GM23338 (cell line): ENCODE measurements at regions not wholly inside any gene's neighbourhood (a gene's known extent, or its start where the extent isn't known, plus 50 kb on each side); places are given as distances from the start of the nearest gene placed in this dataset.

Experiments used
- CREB1 ChIP-seq: fragments of 250-450 bp; sonication (Bioruptor Pico); IDR thresholded peaks from 2 replicates; pipeline ENCODE4 v1.5.0; 2020; ENCODE audit warnings: low read depth, mild to moderate bottlenecking, moderate library complexity
- CTCF ChIP-seq, 2 experiments: fragments of 200-600 bp in 1 of 2; sonication (generic) in 1 of 2; conservative IDR thresholded peaks; 2 replicates each; pipeline versions ENCODE4 v1.5.1 to v1.6.1; 2016 to 2017; ENCODE audit warnings: antibody characterized with exemption in 2 of 2, low read depth in 2 of 2, mild to moderate bottlenecking in 2 of 2, moderate library complexity in 1 of 2
- ETS1 ChIP-seq: IDR thresholded peaks from 2 replicates; pipeline ENCODE4 v1.6.1; 2016; ENCODE audit warnings: antibody characterized with exemption
- JUNB ChIP-seq: IDR thresholded peaks from one replicate; pipeline ENCODE4 v1.6.1; 2016; ENCODE audit warnings: antibody characterized with exemption; ENCODE audit not compliant: unreplicated experiment
- NANOG ChIP-seq: IDR thresholded peaks from 2 replicates; pipeline ENCODE4 v1.6.1; 2016; ENCODE audit warnings: antibody characterized with exemption, borderline replicate concordance
- POLR2AphosphoS5 ChIP-seq: IDR thresholded peaks from 2 replicates; pipeline ENCODE4 v1.6.1; 2016; ENCODE audit warnings: antibody characterized with exemption, low read depth
- ZNF114 ChIP-seq: fragments of 250-450 bp; sonication (Bioruptor Pico); IDR thresholded peaks from 2 replicates; pipeline ENCODE4 v1.5.0; 2020; ENCODE audit warnings: mild to moderate bottlenecking, moderate library complexity
- ZNF462 ChIP-seq: fragments of 250-450 bp; sonication (Bioruptor Pico); IDR thresholded peaks from 2 replicates; pipeline ENCODE4 v1.5.0; 2020; ENCODE audit warnings: mild to moderate bottlenecking, moderate library complexity

GRCh38 chr2:105515581-105516415 lies 116.9 kb upstream of the FHL2 start (continued):
- no peak for TF ChIP-seq ZNF462 (CRISPR knock-in tag)
- no peak for TF ChIP-seq ETS1
- TF ChIP-seq JUNB: no peak
- TF ChIP-seq CTCF (conservative IDR thresholded peaks at IDR 0.05; ENCODE audit: low read depth in 2 of 2): no peak
- no peak for TF ChIP-seq POLR2AphosphoS5
- no peak for TF ChIP-seq ZNF114 (CRISPR knock-in tag)
- TF ChIP-seq NANOG: no peak
- TF ChIP-seq CREB1 (CRISPR knock-in tag): no peak
